ENCODE measurements at regions not wholly inside any gene's neighbourhood (a gene's known extent, or its start where the extent isn't known, plus 50 kb on each side); places are given as distances from the start of the nearest gene placed in this dataset.

GRCh38 chr16:85171004-85171758 lies 58.9 kb upstream of the CIBAR2 start:
- no peak overlapping the region for H3K4me3 Mint-ChIP-seq
- H3K9me3 Mint-ChIP-seq = no peaks in the 10 kb centered on the region
- H3K4me1 Mint-ChIP-seq = no peaks in the 10 kb centered on the region
- H3K36me3 Mint-ChIP-seq (ENCODE audit: low read depth) = no peaks in the 10 kb centered on the region
- no peak overlapping the region for H3K27ac Mint-ChIP-seq
- ATAC-seq (replicated peaks) = no peak
- H3K27me3 Mint-ChIP-seq = peaks cover 50% of the 10 kb centered on the region

GRCh38 chr16:85171759-85172454 lies 59.6 kb upstream of the CIBAR2 start:
- Mint-ChIP-seq H3K27ac (no peak overlapping the region), H3K4me1 (no peaks in the 10 kb centered on the region), H3K27me3 (peaks cover 44% of the 10 kb centered on the region), H3K4me3 (no peak overlapping the region), H3K9me3 (no peaks in the 10 kb centered on the region), H3K36me3 (ENCODE audit: low read depth) (no peaks in the 10 kb centered on the region)
- ATAC-seq (replicated peaks) = no peak

GRCh38 chr16:85172455-85173145 lies 60.3 kb upstream of the CIBAR2 start:
- no peak for ATAC-seq (replicated peaks)
- no peaks in the 10 kb centered on the region for H3K9me3 Mint-ChIP-seq
- no peaks in the 10 kb centered on the region for H3K36me3 Mint-ChIP-seq (ENCODE audit: low read depth)

GRCh38 chr16:85173146-85173980 lies 61.1 kb upstream of the CIBAR2 start:
- no peaks in the 10 kb centered on the region for H3K36me3 Mint-ChIP-seq (ENCODE audit: low read depth)
- H3K4me3 Mint-ChIP-seq = no peak overlapping the region
- no peaks in the 10 kb centered on the region for H3K9me3 Mint-ChIP-seq
- no peaks in the 10 kb centered on the region for H3K4me1 Mint-ChIP-seq
- peaks cover 47% of the 10 kb centered on the region for H3K27me3 Mint-ChIP-seq
- no peak overlapping the region for H3K27ac Mint-ChIP-seq
- no peak for ATAC-seq (replicated peaks)

More at GRCh38 chr16:85172455-85173145, 60.3 kb upstream of the CIBAR2 start:
- no peak overlapping the region for H3K27ac Mint-ChIP-seq
- peaks cover 45% of the 10 kb centered on the region for H3K27me3 Mint-ChIP-seq
- no peaks in the 10 kb centered on the region for H3K4me1 Mint-ChIP-seq
- H3K4me3 Mint-ChIP-seq = no peak overlapping the region

- H3K27me3 Mint-ChIP-seq = peaks cover 47% of the 10 kb centered on the region
- H3K4me3 Mint-ChIP-seq = no peak overlapping the region
- ATAC-seq (replicated peaks) = no peak
- H3K36me3 Mint-ChIP-seq (ENCODE audit: low read depth) = no peaks in the 10 kb centered on the region
- H3K4me1 Mint-ChIP-seq = no peaks in the 10 kb centered on the region
- no peaks in the 10 kb centered on the region for H3K9me3 Mint-ChIP-seq
- H3K27ac Mint-ChIP-seq = no peak overlapping the region
Observed at GRCh38 chr16:85173981-85174751, 61.9 kb upstream of the CIBAR2 start.

GRCh38 chr16:85174871-85175723 lies 62.8 kb upstream of the CIBAR2 start:
- ATAC-seq (replicated peaks) = no peak
- Mint-ChIP-seq H3K27me3 (peaks cover 47% of the 10 kb centered on the region), H3K4me1 (no peaks in the 10 kb centered on the region), H3K36me3 (ENCODE audit: low read depth) (no peaks in the 10 kb centered on the region), H3K4me3 (no peak overlapping the region), H3K9me3 (no peaks in the 10 kb centered on the region), H3K27ac (no peak overlapping the region)

GRCh38 chr16:85175724-85176233 lies 63.5 kb upstream of the CIBAR2 start:
- ATAC-seq (replicated peaks) = no peak
- Mint-ChIP-seq H3K36me3 (ENCODE audit: low read depth) (no peaks in the 10 kb centered on the region), H3K27ac (no peak overlapping the region), H3K27me3 (peaks cover 47% of the 10 kb centered on the region), H3K9me3 (no peaks in the 10 kb centered on the region), H3K4me1 (no peaks in the 10 kb centered on the region), H3K4me3 (no peak overlapping the region)

GRCh38 chr16:85176541-85177447 lies 64.5 kb upstream of the CIBAR2 start:
- no peak for ATAC-seq (replicated peaks)
- no peaks in the 10 kb centered on the region for H3K36me3 Mint-ChIP-seq (ENCODE audit: low read depth)
- no peak overlapping the region for H3K27ac Mint-ChIP-seq
- no peaks in the 10 kb centered on the region for H3K9me3 Mint-ChIP-seq
- no peaks in the 10 kb centered on the region for H3K4me1 Mint-ChIP-seq
- peaks cover 41% of the 10 kb centered on the region for H3K27me3 Mint-ChIP-seq
- H3K4me3 Mint-ChIP-seq = no peak overlapping the region

GRCh38 chr16:85177448-85177846 lies 65.2 kb upstream of the CIBAR2 start:
- H3K27ac Mint-ChIP-seq = no peak overlapping the region
- H3K9me3 Mint-ChIP-seq = no peaks in the 10 kb centered on the region
- H3K4me1 Mint-ChIP-seq = no peaks in the 10 kb centered on the region
- H3K4me3 Mint-ChIP-seq = no peak overlapping the region
- no peak for ATAC-seq (replicated peaks)
- no peaks in the 10 kb centered on the region for H3K36me3 Mint-ChIP-seq (ENCODE audit: low read depth)
- H3K27me3 Mint-ChIP-seq = peaks cover 34% of the 10 kb centered on the region

GRCh38 chr16:85178006-85178591 lies 65.8 kb upstream of the CIBAR2 start:
- Mint-ChIP-seq H3K27me3 (peaks cover 33% of the 10 kb centered on the region), H3K27ac (no peak overlapping the region), H3K4me1 (no peaks in the 10 kb centered on the region), H3K9me3 (peaks cover 4% of the 10 kb centered on the region), H3K36me3 (ENCODE audit: low read depth) (no peaks in the 10 kb centered on the region), H3K4me3 (no peak overlapping the region)
- no peak for ATAC-seq (replicated peaks)

- Mint-ChIP-seq H3K36me3 (ENCODE audit: low read depth) (no peaks in the 10 kb centered on the region), H3K27ac (no peak overlapping the region)
- ATAC-seq (replicated peaks) = no peak
Observed at GRCh38 chr16:85178596-85178995, 66.3 kb upstream of the CIBAR2 start.

More at GRCh38 chr16:85178596-85178995, 66.3 kb upstream of the CIBAR2 start:
- Mint-ChIP-seq H3K4me1 (no peaks in the 10 kb centered on the region), H3K4me3 (no peak overlapping the region), H3K27me3 (peaks cover 28% of the 10 kb centered on the region), H3K9me3 (peaks cover 9% of the 10 kb centered on the region)
